ENCODE measurements at regions not wholly inside any gene's neighbourhood (a gene's known extent, or its start where the extent isn't known, plus 50 kb on each side); places are given as distances from the start of the nearest gene placed in this dataset.

- no peak for DNase-seq (ENCODE audit: low spot score)
Observed at GRCh38 chr12:96134200-96134599, 60.0 kb upstream of the ELK3 start.

GRCh38 chr12:96136161-96136560, 58.0 kb upstream of the ELK3 start:
- peak; percentile 73 for DNase-seq (ENCODE audit: low spot score)

GRCh38 chr12:96136725-96137378, 57.3 kb upstream of the ELK3 start:
- DNase-seq (ENCODE audit: low spot score) = no peak

GRCh38 chr12:96140174-96140573, 54.0 kb upstream of the ELK3 start:
- DNase-seq (ENCODE audit: low spot score) = peak; percentile 72

- DNase-seq (ENCODE audit: low spot score) = peak; percentile 74
Observed at GRCh38 chr12:96141216-96141912, 52.8 kb upstream of the ELK3 start.

- DNase-seq (ENCODE audit: low spot score) = no peak
Observed at GRCh38 chr12:96143392-96143791, 50.8 kb upstream of the ELK3 start.

GRCh38 chr12:96143827-96144565, 50.2 kb upstream of the ELK3 start:
- DNase-seq (ENCODE audit: low spot score) = no peak

Data from AG20443 (cell line).